RWPE2 (cell line): ENCODE measurements at regions not wholly inside any gene's neighbourhood (a gene's known extent, or its start where the extent isn't known, plus 50 kb on each side); places are given as distances from the start of the nearest gene placed in this dataset.

Experiments
- ATAC-seq: fragments of 200-7000 bp; cut with Tn5 transposase; 3 replicates; pipeline ENCODE4 v1.9.1; 2021; ENCODE audit warnings: low read depth
- DNase-seq: peaks from one replicate; pipeline ENCODE4 v3.0.0-alpha.2; 2020; ENCODE audit warnings: low spot score
- H3K27ac ChIP-seq: fragments of 450-650 bp; 2 replicates; pipeline ENCODE4 v1.5.1; 2017; ENCODE audit warnings: mild to moderate bottlenecking; ENCODE audit not compliant: poor library complexity, severe bottlenecking
- H3K27me3 ChIP-seq: fragments of 250-450 bp; sonication (Bioruptor Pico); 2 replicates; pipeline ENCODE4 v1.5.1; 2021; ENCODE audit warnings: mild to moderate bottlenecking, moderate library complexity; ENCODE audit not compliant: insufficient read depth, poor library complexity, severe bottlenecking
- H3K36me3 ChIP-seq: fragments of 250-450 bp; sonication (Bioruptor Pico); 2 replicates; pipeline ENCODE4 v1.5.1; 2020; ENCODE audit warnings: low read depth, mild to moderate bottlenecking, moderate library complexity
- H3K4me1 ChIP-seq: fragments of 250-450 bp; sonication (Bioruptor Pico); 2 replicates; pipeline ENCODE4 v1.5.1; 2021; ENCODE audit warnings: mild to moderate bottlenecking, moderate library complexity; ENCODE audit not compliant: insufficient read depth, poor library complexity, severe bottlenecking
- H3K4me3 ChIP-seq: fragments of 250-450 bp; sonication (Bioruptor Pico); 2 replicates; pipeline ENCODE4 v1.5.1; 2021; ENCODE audit warnings: mild to moderate bottlenecking, moderate library complexity; ENCODE audit not compliant: severe bottlenecking
- H3K9me3 ChIP-seq: fragments of 250-450 bp; sonication (Bioruptor Pico); 2 replicates; pipeline ENCODE4 v1.5.1; 2021; ENCODE audit warnings: mild to moderate bottlenecking, moderate library complexity; ENCODE audit not compliant: severe bottlenecking
- CTCF ChIP-seq: fragments of 450-650 bp; IDR thresholded peaks from one replicate; pipeline ENCODE4 v1.5.1; 2017; ENCODE audit warnings: mild to moderate bottlenecking, moderate library complexity; ENCODE audit not compliant: poor library complexity, severe bottlenecking

- DNase-seq (no peak), ATAC-seq (no peak)
- TF ChIP-seq CTCF, result no peak
- Histone ChIP-seq H3K36me3 (no peaks in the 10 kb centered on the region), H3K9me3 (no peaks in the 10 kb centered on the region), H3K27ac (no peak overlapping the region), H3K27me3 (no peaks in the 10 kb centered on the region), H3K4me1 (no peaks in the 10 kb centered on the region), H3K4me3 (no peak overlapping the region)
These were observed 174.7 kb upstream of the SLC24A5 start for GRCh38 chr15:47945872-47946650.

- no peak for ATAC-seq
- Histone ChIP-seq H3K36me3 (no peaks in the 10 kb centered on the region), H3K4me1 (no peaks in the 10 kb centered on the region), H3K9me3 (no peaks in the 10 kb centered on the region), H3K27me3 (peaks cover under 1% of the 10 kb centered on the region), H3K4me3 (no peak overlapping the region), H3K27ac (no peak overlapping the region)
- TF ChIP-seq CTCF, result no peak
- DNase-seq, result no peak
These were observed 171.0 kb upstream of the SLC24A5 start for GRCh38 chr15:47949815-47950214.

GRCh38 chr15:47950447-47950846 lies 170.3 kb upstream of the SLC24A5 start:
- no peaks in the 10 kb centered on the region for H3K4me1 ChIP-seq
- H3K36me3 ChIP-seq, result no peaks in the 10 kb centered on the region
- DNase-seq, result no peak
- no peak for TF ChIP-seq CTCF
- no peaks in the 10 kb centered on the region for H3K9me3 ChIP-seq
- no peak overlapping the region for H3K4me3 ChIP-seq
- ATAC-seq, result no peak
- H3K27me3 ChIP-seq, result peaks cover 5% of the 10 kb centered on the region
- no peak overlapping the region for H3K27ac ChIP-seq

- no peak overlapping the region for H3K27ac ChIP-seq
- TF ChIP-seq CTCF, result no peak
- no peaks in the 10 kb centered on the region for H3K4me1 ChIP-seq
- ATAC-seq, result no peak
- H3K27me3 ChIP-seq, result peaks cover 5% of the 10 kb centered on the region
- no peak for DNase-seq
- H3K36me3 ChIP-seq, result no peaks in the 10 kb centered on the region
- H3K4me3 ChIP-seq, result no peak overlapping the region
- no peaks in the 10 kb centered on the region for H3K9me3 ChIP-seq
These were observed 169.0 kb upstream of the SLC24A5 start for GRCh38 chr15:47951781-47952180.

- no peak overlapping the region for H3K27ac ChIP-seq
- H3K9me3 ChIP-seq, result no peaks in the 10 kb centered on the region
- no peaks in the 10 kb centered on the region for H3K36me3 ChIP-seq
- no peaks in the 10 kb centered on the region for H3K4me1 ChIP-seq
- no peak for ATAC-seq
- peaks cover 8% of the 10 kb centered on the region for H3K27me3 ChIP-seq
- H3K4me3 ChIP-seq, result no peak overlapping the region
- TF ChIP-seq CTCF, result no peak
- DNase-seq, result no peak
These were observed 166.6 kb upstream of the SLC24A5 start for GRCh38 chr15:47954196-47954595.
